ENCODE measurements at regions not wholly inside any gene's neighbourhood (a gene's known extent, or its start where the extent isn't known, plus 50 kb on each side); places are given as distances from the start of the nearest gene placed in this dataset.

GRCh38 chr9:99348289-99348688, 126.2 kb downstream of the SEC61B start:
- Histone ChIP-seq H4K20me1 (ENCODE audit: insufficient read depth, low read length) (no peaks in the 10 kb centered on the region), H3K9ac (ENCODE audit: insufficient read depth, low read length, poor library complexity, severe bottlenecking) (no peak overlapping the region), H3K27ac (ENCODE audit: low read depth in 1 of 2, low read length in 2 of 2) (no peak overlapping the region), H3K9me3 (replicated peaks in 1 of 2; ENCODE audit: control insufficient read depth in 1 of 2, insufficient read depth in 1 of 2, low read length in 2 of 2) (no peaks in the 10 kb centered on the region), H3K36me3 (replicated peaks in 1 of 2; ENCODE audit: control insufficient read depth in 1 of 2, insufficient read depth in 2 of 2, low read length in 2 of 2) (no peaks in the 10 kb centered on the region), H3K79me2 (ENCODE audit: insufficient read depth, low read length) (no peaks in the 10 kb centered on the region), H3K27me3 (ENCODE audit: control insufficient read depth in 2 of 2, insufficient read depth in 2 of 2, low read length in 2 of 2) (no peaks in the 10 kb centered on the region), H3K4me2 (replicated peaks; ENCODE audit: extremely low read depth, low read length, poor library complexity, severe bottlenecking) (no peak overlapping the region), H3K4me1 (ENCODE audit: control insufficient read depth in 1 of 2, insufficient read depth in 2 of 2, low read length in 2 of 2) (no peaks in the 10 kb centered on the region), H2AFZ (ENCODE audit: insufficient read depth, low read depth, low read length, poor library complexity, severe bottlenecking) (no peak overlapping the region), H3K4me3 (replicated peaks in 1 of 3; ENCODE audit: low read depth in 2 of 3, low read length in 3 of 3) (no peak overlapping the region)
- H3K27me3 Mint-ChIP-seq (ENCODE audit: low read depth in 3 of 3): no peaks in the 10 kb centered on the region
- DNase-seq: no peak
- H3K4me1 Mint-ChIP-seq: no peaks in the 10 kb centered on the region
- no peak for TF ChIP-seq CTCF (IDR thresholded peaks at IDR 0.05)
- H3K36me3 Mint-ChIP-seq: no peaks in the 10 kb centered on the region
- no peaks in the 10 kb centered on the region for H3K9me3 Mint-ChIP-seq
- no peak overlapping the region for H3K4me3 Mint-ChIP-seq
- no peak overlapping the region for H3K27ac Mint-ChIP-seq
- intact Hi-C loops (cut with micrococcal nuclease): no loop called here
- 88% methylated on average over 1 of the region's 2 CpGs for WGBS (ENCODE audit: insufficient coverage)

GRCh38 chr9:99349870-99350269, 127.8 kb downstream of the SEC61B start:
- Histone ChIP-seq H3K4me1 (ENCODE audit: control insufficient read depth in 1 of 2, insufficient read depth in 2 of 2, low read length in 2 of 2) (no peaks in the 10 kb centered on the region), H3K36me3 (replicated peaks in 1 of 2; ENCODE audit: control insufficient read depth in 1 of 2, insufficient read depth in 2 of 2, low read length in 2 of 2) (no peaks in the 10 kb centered on the region), H3K9me3 (replicated peaks in 1 of 2; ENCODE audit: control insufficient read depth in 1 of 2, insufficient read depth in 1 of 2, low read length in 2 of 2) (no peaks in the 10 kb centered on the region), H3K4me2 (replicated peaks; ENCODE audit: extremely low read depth, low read length, poor library complexity, severe bottlenecking) (no peak overlapping the region), H3K79me2 (ENCODE audit: insufficient read depth, low read length) (no peaks in the 10 kb centered on the region), H3K27me3 (ENCODE audit: control insufficient read depth in 2 of 2, insufficient read depth in 2 of 2, low read length in 2 of 2) (no peaks in the 10 kb centered on the region), H3K9ac (ENCODE audit: insufficient read depth, low read length, poor library complexity, severe bottlenecking) (no peak overlapping the region), H3K4me3 (replicated peaks in 1 of 3; ENCODE audit: low read depth in 2 of 3, low read length in 3 of 3) (no peak overlapping the region), H2AFZ (ENCODE audit: insufficient read depth, low read depth, low read length, poor library complexity, severe bottlenecking) (no peak overlapping the region), H3K27ac (ENCODE audit: low read depth in 1 of 2, low read length in 2 of 2) (no peak overlapping the region), H4K20me1 (ENCODE audit: insufficient read depth, low read length) (no peaks in the 10 kb centered on the region)
- peaks cover 0 to 2% (median 0%) of the 10 kb centered on the region in 7 donors for H3K9me3 Mint-ChIP-seq
- H3K36me3 Mint-ChIP-seq: no peaks in the 10 kb centered on the region
- intact Hi-C loops (cut with micrococcal nuclease): no loop called here
- H3K27ac Mint-ChIP-seq: no peak overlapping the region
- no peak for DNase-seq
- no peak for TF ChIP-seq CTCF (IDR thresholded peaks at IDR 0.05)
- no peaks in the 10 kb centered on the region for H3K4me1 Mint-ChIP-seq
- no peak overlapping the region for H3K4me3 Mint-ChIP-seq
- WGBS (ENCODE audit: insufficient coverage): no CpG with 5 or more reads among the region's 2 CpGs
- H3K27me3 Mint-ChIP-seq (ENCODE audit: low read depth in 3 of 3): peaks cover 0 to 3% (median 0%) of the 10 kb centered on the region in 3 donors

Measured in CD14-positive monocyte (primary cell).